Calu3 (cell line): ENCODE measurements at regions not wholly inside any gene's neighbourhood (a gene's known extent, or its start where the extent isn't known, plus 50 kb on each side); places are given as distances from the start of the nearest gene placed in this dataset.

Experiments used
- BruUV-seq: library from RNA; stranded (reverse); fragments of 400-500 nt; replicated peaks from 2 replicates; lab custom pipeline; 2021; lab: Mats Ljungman, UMichigan
- CTCF ChIA-PET: fragments of 300-600 bp; sonication (Branson Sonifier 250); formaldehyde crosslinking; loops from one replicate; lab custom pipeline; 2022; ENCODE audit warnings: antibody characterized with exemption; lab: Charles Lee
- DNase-seq: peaks from one replicate; pipeline ENCODE4 v3.0.0; 2022
- H3K27ac Mint-ChIP-seq: one replicate; pipeline ENCODE4 v1.8.0; 2022; ENCODE audit warnings: mixed read lengths; ENCODE audit not compliant: unreplicated experiment
- H3K27me3 Mint-ChIP-seq: one replicate; pipeline ENCODE4 v1.8.0; 2022; ENCODE audit warnings: mixed read lengths; ENCODE audit not compliant: unreplicated experiment
- H3K36me3 Mint-ChIP-seq: one replicate; pipeline ENCODE4 v1.8.0; 2022; ENCODE audit warnings: mild to moderate bottlenecking, moderate library complexity, mixed read lengths; ENCODE audit not compliant: insufficient read depth, unreplicated experiment
- H3K4me1 Mint-ChIP-seq: one replicate; pipeline ENCODE4 v1.8.0; 2022; ENCODE audit warnings: mild to moderate bottlenecking, low read depth, mixed read lengths; ENCODE audit not compliant: unreplicated experiment
- H3K4me3 Mint-ChIP-seq: one replicate; pipeline ENCODE4 v1.8.0; 2022; ENCODE audit warnings: mild to moderate bottlenecking, low read depth, moderate library complexity, mixed read lengths; ENCODE audit not compliant: unreplicated experiment
- H3K9me3 Mint-ChIP-seq: one replicate; pipeline ENCODE4 v1.8.0; 2022; ENCODE audit warnings: low read depth, mixed read lengths; ENCODE audit not compliant: unreplicated experiment
- CTCF ChIP-seq: fragments of 200-600 bp; IDR thresholded peaks from one replicate; pipeline ENCODE4 v1.8.0; 2022; ENCODE audit warnings: antibody characterized with exemption; ENCODE audit not compliant: unreplicated experiment
- intact Hi-C: fragments of 100-400 bp; cut with micrococcal nuclease; formaldehyde crosslinking; loops from one replicate; pipeline ENCODE4 v1.10.0; 2022; ENCODE audit not compliant: unreplicated experiment

- no TSS peak for BruUV-seq
- Mint-ChIP-seq H3K36me3 (no peaks in the 10 kb centered on the region), H3K9me3 (no peaks in the 10 kb centered on the region), H3K4me3 (no peak overlapping the region), H3K27ac (no peak overlapping the region), H3K27me3 (no peaks in the 10 kb centered on the region), H3K4me1 (no peaks in the 10 kb centered on the region)
- DNase-seq, result no peak
- intact Hi-C loops, result no loop called here
- TF ChIP-seq CTCF, result no peak
- CTCF ChIA-PET, result no interaction called here
These were observed 391.0 kb downstream of the SPRY1 start for GRCh38 chr4:123787512-123788080.

GRCh38 chr4:123788577-123788976 lies 392.0 kb downstream of the SPRY1 start:
- CTCF ChIA-PET, result no interaction called here
- Mint-ChIP-seq H3K27ac (no peak overlapping the region), H3K4me1 (no peaks in the 10 kb centered on the region), H3K27me3 (no peaks in the 10 kb centered on the region), H3K4me3 (no peak overlapping the region), H3K9me3 (no peaks in the 10 kb centered on the region), H3K36me3 (no peaks in the 10 kb centered on the region)
- BruUV-seq, result no TSS peak
- intact Hi-C loops, result no loop called here
- no peak for TF ChIP-seq CTCF
- DNase-seq, result no peak

- Mint-ChIP-seq H3K36me3 (no peaks in the 10 kb centered on the region), H3K27ac (no peak overlapping the region), H3K4me1 (no peaks in the 10 kb centered on the region), H3K9me3 (peaks cover 3% of the 10 kb centered on the region), H3K27me3 (no peaks in the 10 kb centered on the region), H3K4me3 (no peak overlapping the region)
- no peak for TF ChIP-seq CTCF
- BruUV-seq, result no TSS peak
- CTCF ChIA-PET, result no interaction called here
- no peak for DNase-seq
- intact Hi-C loops, result no loop called here
These were observed 394.1 kb downstream of the SPRY1 start for GRCh38 chr4:123790681-123791080.

- no TSS peak for BruUV-seq
- no peaks in the 10 kb centered on the region for H3K27me3 Mint-ChIP-seq
- TF ChIP-seq CTCF, result no peak
- DNase-seq, result no peak
- CTCF ChIA-PET, result no interaction called here
- H3K36me3 Mint-ChIP-seq, result no peaks in the 10 kb centered on the region
- no peaks in the 10 kb centered on the region for H3K9me3 Mint-ChIP-seq
- no peak overlapping the region for H3K27ac Mint-ChIP-seq
- no peaks in the 10 kb centered on the region for H3K4me1 Mint-ChIP-seq
- intact Hi-C loops, result no loop called here
- H3K4me3 Mint-ChIP-seq, result no peak overlapping the region
These were observed 405.6 kb downstream of the SPRY1 start for GRCh38 chr4:123802082-123802645.
